Fibroblast of lung (primary cell): ENCODE measurements at regions not wholly inside any gene's neighbourhood (a gene's known extent, or its start where the extent isn't known, plus 50 kb on each side); places are given as distances from the start of the nearest gene placed in this dataset.

Source experiments
- DNase-seq, 2 donors: peaks; one replicate each; pipeline versions ENCODE4 v3.0.0 to v3.0.0-alpha.2; 2010; ENCODE audit warnings: low read depth in 2 of 2
- H2AFZ ChIP-seq: 2 replicates; pipeline ENCODE4 v1.5.1; 2012; ENCODE audit warnings: low read length, control low read depth, inconsistent platforms
- H3K27ac ChIP-seq: 2 replicates; pipeline ENCODE4 v1.5.1; 2011; ENCODE audit warnings: low read length, control low read depth; ENCODE audit not compliant: insufficient read depth
- H3K27me3 ChIP-seq: 2 replicates; pipeline ENCODE4 v1.5.1; 2011; ENCODE audit warnings: mild to moderate bottlenecking, low read length; ENCODE audit not compliant: control insufficient read depth, insufficient read depth
- H3K36me3 ChIP-seq: 2 replicates; pipeline ENCODE4 v1.5.1; 2011; ENCODE audit warnings: low read length; ENCODE audit not compliant: control insufficient read depth, insufficient read depth
- H3K4me1 ChIP-seq: 2 replicates; pipeline ENCODE4 v1.5.1; 2011; ENCODE audit warnings: low read length; ENCODE audit not compliant: control insufficient read depth, insufficient read depth; ENCODE audit errors: extremely low read depth
- H3K4me2 ChIP-seq: 2 replicates; pipeline ENCODE4 v1.5.1; 2011; ENCODE audit warnings: low read length, control low read depth; ENCODE audit not compliant: insufficient read depth; ENCODE audit errors: extremely low read depth
- H3K4me3 ChIP-seq, 4 experiments: fragments of 200-600 bp in 1 of 4; sonication (generic) in 1 of 4; replicated peaks in 1 of 4; 2 replicates each; pipeline ENCODE4 v1.5.1; 2011 to 2016; ENCODE audit warnings: low read length in 4 of 4, low read depth in 3 of 4, mild to moderate bottlenecking in 3 of 4, control low read depth in 2 of 4, inconsistent platforms in 1 of 4, mixed read lengths in 1 of 4; ENCODE audit not compliant: insufficient read depth in 1 of 4; ENCODE audit errors: control extremely low read depth in 1 of 4
- H3K79me2 ChIP-seq: 2 replicates; pipeline ENCODE4 v1.5.1; 2012; ENCODE audit warnings: mild to moderate bottlenecking, low read length, inconsistent platforms; ENCODE audit not compliant: control insufficient read depth, insufficient read depth
- H3K9ac ChIP-seq: 2 replicates; pipeline ENCODE4 v1.5.1; 2011; ENCODE audit warnings: mild to moderate bottlenecking, low read length, control low read depth; ENCODE audit not compliant: insufficient read depth
- H3K9me3 ChIP-seq: 2 replicates; pipeline ENCODE4 v1.5.1; 2012; ENCODE audit warnings: low read depth, low read length; ENCODE audit not compliant: control insufficient read depth, insufficient read depth
- H4K20me1 ChIP-seq: 2 replicates; pipeline ENCODE4 v1.5.1; 2011; ENCODE audit warnings: low read length; ENCODE audit not compliant: control insufficient read depth, insufficient read depth; ENCODE audit errors: extremely low read depth
- CTCF ChIP-seq, 2 donors: IDR thresholded peaks in 1 of 2; conservative IDR thresholded peaks in 1 of 2; 1 replicate in 1 of 2; 2 replicates in 1 of 2; pipeline ENCODE4 v1.5.1; 2011 to 2012; ENCODE audit warnings: low read length in 2 of 2, control low read depth in 1 of 2, inconsistent platforms in 1 of 2, low read depth in 1 of 2, mild to moderate bottlenecking in 1 of 2
- EZH2 ChIP-seq: IDR thresholded peaks from 2 replicates; pipeline ENCODE4 v1.5.1; 2012; ENCODE audit warnings: low read length, control low read depth, mild to moderate bottlenecking; ENCODE audit errors: missing control alignments

DNA sequence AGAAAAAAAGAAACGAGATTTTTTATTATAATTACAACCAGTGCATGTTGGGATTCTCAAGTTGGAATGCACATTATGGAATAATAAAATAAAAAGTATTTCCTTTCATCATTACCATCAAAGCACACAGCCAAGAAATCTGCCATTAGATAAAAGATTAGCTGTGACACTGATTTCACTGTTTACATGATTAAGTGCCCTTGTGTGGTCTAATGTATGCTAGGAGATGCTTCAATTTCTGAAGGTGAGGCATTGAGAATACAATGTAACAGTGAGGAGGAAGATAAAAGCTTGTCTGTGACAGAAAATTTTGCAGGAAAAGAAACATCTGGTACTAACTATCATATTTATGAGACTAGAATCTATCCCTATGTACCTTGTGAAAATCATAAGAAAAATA lies 409.7 kb upstream of the PRMT6 start:
- H3K4me3 ChIP-seq: no peak overlapping the region
- TF ChIP-seq EZH2: no peak
- no peak for TF ChIP-seq CTCF (conservative IDR thresholded peaks at IDR 0.05 in 1 of 2, IDR thresholded peaks at IDR 0.05 in 1 of 2; ENCODE audit: low read depth in 1 of 2, low read length in 2 of 2)
- no peak overlapping the region for H3K27ac ChIP-seq
- DNase-seq: no peak
- no peaks in the 10 kb centered on the region for H3K36me3 ChIP-seq
- no peak overlapping the region for H2AFZ ChIP-seq
- H3K9me3 ChIP-seq: no peaks in the 10 kb centered on the region
- H3K79me2 ChIP-seq: no peaks in the 10 kb centered on the region
- no peaks in the 10 kb centered on the region for H3K27me3 ChIP-seq
- no peaks in the 10 kb centered on the region for H4K20me1 ChIP-seq
- no peaks in the 10 kb centered on the region for H3K4me1 ChIP-seq
- no peak overlapping the region for H3K4me2 ChIP-seq
- no peak overlapping the region for H3K9ac ChIP-seq

DNA sequence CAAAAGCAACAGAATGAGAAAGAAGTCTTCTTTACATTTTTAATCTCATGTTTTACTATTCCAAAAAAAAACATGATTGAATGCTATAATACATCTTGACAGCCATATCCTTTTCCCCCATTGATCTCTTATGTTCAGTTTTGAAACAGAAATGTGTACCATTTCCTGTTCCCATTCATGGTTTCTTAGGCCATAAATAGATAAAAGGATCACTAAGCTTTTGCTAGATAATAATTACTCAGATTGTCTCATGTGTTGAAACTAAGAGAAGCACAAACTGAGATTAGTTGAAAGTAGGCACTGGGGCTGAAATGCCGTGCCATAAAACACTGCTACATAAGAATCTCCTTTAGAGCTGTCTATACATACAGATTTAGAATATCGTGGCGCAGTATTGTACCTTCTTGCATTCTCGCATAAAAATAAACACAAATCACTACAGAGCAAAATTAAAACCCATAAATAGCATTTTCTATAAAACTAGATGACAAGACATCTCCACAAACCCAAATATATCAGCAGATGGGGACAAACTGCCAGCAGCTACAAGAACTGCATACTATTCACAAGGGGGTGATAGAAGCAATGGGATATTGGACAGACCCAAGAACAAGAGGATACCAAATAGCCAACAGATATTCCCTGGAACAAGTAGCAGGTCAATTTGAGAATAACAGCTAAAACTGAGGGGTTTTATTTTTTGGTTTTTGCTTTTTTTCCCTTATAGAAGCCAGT lies 405.3 kb upstream of the PRMT6 start:
- Histone ChIP-seq H3K27me3 (no peaks in the 10 kb centered on the region), H3K79me2 (no peaks in the 10 kb centered on the region), H3K27ac (no peak overlapping the region), H2AFZ (no peak overlapping the region), H3K36me3 (no peaks in the 10 kb centered on the region), H3K4me1 (no peaks in the 10 kb centered on the region), H3K4me2 (no peak overlapping the region), H3K9ac (no peak overlapping the region), H4K20me1 (no peaks in the 10 kb centered on the region), H3K9me3 (no peaks in the 10 kb centered on the region), H3K4me3 (no peak overlapping the region)
- TF ChIP-seq CTCF (conservative IDR thresholded peaks at IDR 0.05 in 1 of 2, IDR thresholded peaks at IDR 0.05 in 1 of 2; ENCODE audit: low read depth in 1 of 2, low read length in 2 of 2): no peak
- TF ChIP-seq EZH2: no peak
- DNase-seq: peak in 1 of 2 donors; percentile 6

DNA sequence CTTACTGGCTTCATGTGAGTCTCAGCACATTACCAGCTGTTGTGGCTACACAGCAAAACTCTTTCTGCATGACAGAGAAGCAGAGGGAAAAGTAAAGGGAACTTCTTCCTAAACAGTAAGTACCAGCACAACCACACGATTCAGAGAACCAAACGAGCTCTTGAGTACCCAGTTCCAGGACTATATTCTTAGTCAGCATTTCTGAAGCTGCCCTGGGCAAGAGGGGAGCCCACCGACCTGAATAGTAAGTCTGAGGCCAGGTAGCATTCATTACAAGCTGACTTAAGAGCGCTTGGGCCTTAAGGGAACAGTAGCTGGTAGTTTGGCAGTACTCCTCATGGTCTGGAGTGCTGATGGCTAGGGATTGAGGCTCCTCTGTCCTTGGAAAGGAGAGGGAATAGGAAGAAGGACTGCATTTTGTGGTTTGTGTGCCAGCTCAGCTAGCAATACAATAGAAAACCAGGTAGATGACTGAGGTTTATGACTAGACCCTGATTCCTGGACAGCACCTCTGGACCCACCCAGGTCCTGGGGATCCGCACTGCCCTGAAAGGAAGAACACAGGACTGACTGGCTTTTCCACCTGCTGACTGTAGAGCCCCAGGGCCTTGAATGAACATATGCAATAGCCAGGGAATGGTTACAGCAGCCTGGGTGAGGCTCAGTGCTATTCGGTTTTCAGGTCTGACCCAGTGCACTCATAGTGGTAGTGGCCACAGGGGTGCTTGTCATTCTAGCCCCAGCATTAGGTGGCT lies 396.8 kb upstream of the PRMT6 start:
- H3K27ac ChIP-seq: no peak overlapping the region
- H3K9me3 ChIP-seq: no peaks in the 10 kb centered on the region
- H3K4me2 ChIP-seq: no peak overlapping the region
- no peak overlapping the region for H2AFZ ChIP-seq
- DNase-seq: no peak
- no peaks in the 10 kb centered on the region for H3K36me3 ChIP-seq
- TF ChIP-seq CTCF (conservative IDR thresholded peaks at IDR 0.05 in 1 of 2, IDR thresholded peaks at IDR 0.05 in 1 of 2; ENCODE audit: low read depth in 1 of 2, low read length in 2 of 2) (no peak), EZH2 (no peak)
- H3K4me3 ChIP-seq: no peak overlapping the region
- no peaks in the 10 kb centered on the region for H3K4me1 ChIP-seq
- no peaks in the 10 kb centered on the region for H4K20me1 ChIP-seq
- no peak overlapping the region for H3K9ac ChIP-seq
- H3K27me3 ChIP-seq: no peaks in the 10 kb centered on the region
- no peaks in the 10 kb centered on the region for H3K79me2 ChIP-seq
